ENCODE measurements at regions not wholly inside any gene's neighbourhood (a gene's known extent, or its start where the extent isn't known, plus 50 kb on each side); places are given as distances from the start of the nearest gene placed in this dataset.

DNA sequence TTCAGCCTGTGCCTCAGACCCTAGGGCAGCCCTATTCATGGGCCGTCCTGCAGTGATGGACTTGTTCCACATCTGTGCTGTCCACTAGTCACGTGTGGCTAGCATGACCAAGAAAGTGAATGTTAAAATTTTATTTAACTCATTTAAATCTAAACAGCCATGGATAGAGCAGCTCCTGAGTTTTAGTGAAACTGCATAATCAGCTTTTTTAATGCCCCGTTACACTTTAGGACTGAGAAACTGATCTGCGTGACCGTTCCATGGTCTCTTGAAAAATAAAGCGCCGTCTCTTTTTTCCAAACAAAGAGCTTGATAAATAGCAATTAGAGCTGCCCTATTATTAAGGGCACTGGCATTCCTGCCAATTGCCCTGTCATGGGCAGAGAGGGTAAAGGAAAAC is 76.5 kb upstream of the SNX19 start:
- TF ChIP-seq, protein P1, sequence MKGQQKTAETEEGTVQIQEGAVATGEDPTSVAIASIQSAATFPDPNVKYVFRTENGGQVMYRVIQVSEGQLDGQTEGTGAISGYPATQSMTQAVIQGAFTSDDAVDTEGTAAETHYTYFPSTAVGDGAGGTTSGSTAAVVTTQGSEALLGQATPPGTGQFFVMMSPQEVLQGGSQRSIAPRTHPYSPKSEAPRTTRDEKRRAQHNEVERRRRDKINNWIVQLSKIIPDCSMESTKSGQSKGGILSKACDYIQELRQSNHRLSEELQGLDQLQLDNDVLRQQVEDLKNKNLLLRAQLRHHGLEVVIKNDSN (CRISPR knock-in tag; IDR thresholded peaks at IDR 0.05), result no peak
- TF ChIP-seq SMAD4 (CRISPR knock-in tag; IDR thresholded peaks at IDR 0.05), result no peak
- TF ChIP-seq, protein P2, sequence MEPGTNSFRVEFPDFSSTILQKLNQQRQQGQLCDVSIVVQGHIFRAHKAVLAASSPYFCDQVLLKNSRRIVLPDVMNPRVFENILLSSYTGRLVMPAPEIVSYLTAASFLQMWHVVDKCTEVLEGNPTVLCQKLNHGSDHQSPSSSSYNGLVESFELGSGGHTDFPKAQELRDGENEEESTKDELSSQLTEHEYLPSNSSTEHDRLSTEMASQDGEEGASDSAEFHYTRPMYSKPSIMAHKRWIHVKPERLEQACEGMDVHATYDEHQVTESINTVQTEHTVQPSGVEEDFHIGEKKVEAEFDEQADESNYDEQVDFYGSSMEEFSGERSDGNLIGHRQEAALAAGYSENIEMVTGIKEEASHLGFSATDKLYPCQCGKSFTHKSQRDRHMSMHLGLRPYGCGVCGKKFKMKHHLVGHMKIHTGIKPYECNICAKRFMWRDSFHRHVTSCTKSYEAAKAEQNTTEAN (CRISPR knock-in tag; IDR thresholded peaks at IDR 0.05), result no peak
- TF ChIP-seq, protein P3, sequence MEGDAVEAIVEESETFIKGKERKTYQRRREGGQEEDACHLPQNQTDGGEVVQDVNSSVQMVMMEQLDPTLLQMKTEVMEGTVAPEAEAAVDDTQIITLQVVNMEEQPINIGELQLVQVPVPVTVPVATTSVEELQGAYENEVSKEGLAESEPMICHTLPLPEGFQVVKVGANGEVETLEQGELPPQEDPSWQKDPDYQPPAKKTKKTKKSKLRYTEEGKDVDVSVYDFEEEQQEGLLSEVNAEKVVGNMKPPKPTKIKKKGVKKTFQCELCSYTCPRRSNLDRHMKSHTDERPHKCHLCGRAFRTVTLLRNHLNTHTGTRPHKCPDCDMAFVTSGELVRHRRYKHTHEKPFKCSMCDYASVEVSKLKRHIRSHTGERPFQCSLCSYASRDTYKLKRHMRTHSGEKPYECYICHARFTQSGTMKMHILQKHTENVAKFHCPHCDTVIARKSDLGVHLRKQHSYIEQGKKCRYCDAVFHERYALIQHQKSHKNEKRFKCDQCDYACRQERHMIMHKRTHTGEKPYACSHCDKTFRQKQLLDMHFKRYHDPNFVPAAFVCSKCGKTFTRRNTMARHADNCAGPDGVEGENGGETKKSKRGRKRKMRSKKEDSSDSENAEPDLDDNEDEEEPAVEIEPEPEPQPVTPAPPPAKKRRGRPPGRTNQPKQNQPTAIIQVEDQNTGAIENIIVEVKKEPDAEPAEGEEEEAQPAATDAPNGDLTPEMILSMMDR (IDR thresholded peaks at IDR 0.05), result no peak
